ENCODE measurements at regions not wholly inside any gene's neighbourhood (a gene's known extent, or its start where the extent isn't known, plus 50 kb on each side); places are given as distances from the start of the nearest gene placed in this dataset.

DNA sequence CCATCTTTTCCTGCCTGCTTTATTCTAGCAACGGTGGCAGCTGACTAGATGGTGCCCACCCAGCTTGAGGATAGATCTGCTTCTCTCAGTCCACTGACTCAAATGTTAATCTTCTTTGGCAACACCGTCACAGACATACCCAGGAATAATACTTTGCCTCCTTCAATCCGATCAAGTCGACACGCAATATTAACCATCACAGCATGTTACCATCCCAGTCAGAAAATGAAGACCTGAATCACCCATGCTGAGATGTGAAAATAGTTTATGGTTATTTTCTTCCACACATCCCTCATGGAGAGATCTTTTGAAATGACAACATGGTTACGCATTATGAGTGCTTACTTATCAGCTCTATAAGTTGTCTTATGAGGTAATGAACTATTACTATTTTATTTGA lies 392.8 kb downstream of the SEC23A start:
- TF ChIP-seq CEBPB (IDR thresholded peaks at IDR 0.05; ENCODE audit: low read depth): no peak
- TF ChIP-seq, protein P1, sequence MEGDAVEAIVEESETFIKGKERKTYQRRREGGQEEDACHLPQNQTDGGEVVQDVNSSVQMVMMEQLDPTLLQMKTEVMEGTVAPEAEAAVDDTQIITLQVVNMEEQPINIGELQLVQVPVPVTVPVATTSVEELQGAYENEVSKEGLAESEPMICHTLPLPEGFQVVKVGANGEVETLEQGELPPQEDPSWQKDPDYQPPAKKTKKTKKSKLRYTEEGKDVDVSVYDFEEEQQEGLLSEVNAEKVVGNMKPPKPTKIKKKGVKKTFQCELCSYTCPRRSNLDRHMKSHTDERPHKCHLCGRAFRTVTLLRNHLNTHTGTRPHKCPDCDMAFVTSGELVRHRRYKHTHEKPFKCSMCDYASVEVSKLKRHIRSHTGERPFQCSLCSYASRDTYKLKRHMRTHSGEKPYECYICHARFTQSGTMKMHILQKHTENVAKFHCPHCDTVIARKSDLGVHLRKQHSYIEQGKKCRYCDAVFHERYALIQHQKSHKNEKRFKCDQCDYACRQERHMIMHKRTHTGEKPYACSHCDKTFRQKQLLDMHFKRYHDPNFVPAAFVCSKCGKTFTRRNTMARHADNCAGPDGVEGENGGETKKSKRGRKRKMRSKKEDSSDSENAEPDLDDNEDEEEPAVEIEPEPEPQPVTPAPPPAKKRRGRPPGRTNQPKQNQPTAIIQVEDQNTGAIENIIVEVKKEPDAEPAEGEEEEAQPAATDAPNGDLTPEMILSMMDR (IDR thresholded peaks at IDR 0.05 in 2 of 3, conservative IDR thresholded peaks at IDR 0.05 in 1 of 3; ENCODE audit: borderline replicate concordance in 1 of 3, insufficient read depth in 1 of 3, low read depth in 2 of 3, low read length in 2 of 3): no peak
- TF ChIP-seq, protein P2, sequence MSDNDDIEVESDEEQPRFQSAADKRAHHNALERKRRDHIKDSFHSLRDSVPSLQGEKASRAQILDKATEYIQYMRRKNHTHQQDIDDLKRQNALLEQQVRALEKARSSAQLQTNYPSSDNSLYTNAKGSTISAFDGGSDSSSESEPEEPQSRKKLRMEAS (IDR thresholded peaks at IDR 0.05): no peak
- no peak for TF ChIP-seq EZH2phosphoT487 (IDR thresholded peaks at IDR 0.05; ENCODE audit: borderline replicate concordance)
- TF ChIP-seq POLR2A (IDR thresholded peaks at IDR 0.05; ENCODE audit: borderline replicate concordance, extremely low read depth, insufficient read depth, insufficient read length): no peak
- no peak for TF ChIP-seq EZH2 (IDR thresholded peaks at IDR 0.05)
- TF ChIP-seq, protein P3, sequence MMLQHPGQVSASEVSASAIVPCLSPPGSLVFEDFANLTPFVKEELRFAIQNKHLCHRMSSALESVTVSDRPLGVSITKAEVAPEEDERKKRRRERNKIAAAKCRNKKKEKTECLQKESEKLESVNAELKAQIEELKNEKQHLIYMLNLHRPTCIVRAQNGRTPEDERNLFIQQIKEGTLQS (IDR thresholded peaks at IDR 0.05): no peak
- no peak for TF ChIP-seq POLR2AphosphoS5 (IDR thresholded peaks at IDR 0.05; ENCODE audit: low read depth, low read length)
- no peak for TF ChIP-seq YY1 (IDR thresholded peaks at IDR 0.05; ENCODE audit: extremely low read depth, insufficient replicate concordance, low read depth, low read length)
- no peak for TF ChIP-seq SP1 (IDR thresholded peaks at IDR 0.05; ENCODE audit: low read depth)
- TF ChIP-seq EGR1 (IDR thresholded peaks at IDR 0.05; ENCODE audit: low read depth): no peak
- TF ChIP-seq RAD21 (IDR thresholded peaks at IDR 0.05; ENCODE audit: low read depth): no peak
- TF ChIP-seq, protein P4, sequence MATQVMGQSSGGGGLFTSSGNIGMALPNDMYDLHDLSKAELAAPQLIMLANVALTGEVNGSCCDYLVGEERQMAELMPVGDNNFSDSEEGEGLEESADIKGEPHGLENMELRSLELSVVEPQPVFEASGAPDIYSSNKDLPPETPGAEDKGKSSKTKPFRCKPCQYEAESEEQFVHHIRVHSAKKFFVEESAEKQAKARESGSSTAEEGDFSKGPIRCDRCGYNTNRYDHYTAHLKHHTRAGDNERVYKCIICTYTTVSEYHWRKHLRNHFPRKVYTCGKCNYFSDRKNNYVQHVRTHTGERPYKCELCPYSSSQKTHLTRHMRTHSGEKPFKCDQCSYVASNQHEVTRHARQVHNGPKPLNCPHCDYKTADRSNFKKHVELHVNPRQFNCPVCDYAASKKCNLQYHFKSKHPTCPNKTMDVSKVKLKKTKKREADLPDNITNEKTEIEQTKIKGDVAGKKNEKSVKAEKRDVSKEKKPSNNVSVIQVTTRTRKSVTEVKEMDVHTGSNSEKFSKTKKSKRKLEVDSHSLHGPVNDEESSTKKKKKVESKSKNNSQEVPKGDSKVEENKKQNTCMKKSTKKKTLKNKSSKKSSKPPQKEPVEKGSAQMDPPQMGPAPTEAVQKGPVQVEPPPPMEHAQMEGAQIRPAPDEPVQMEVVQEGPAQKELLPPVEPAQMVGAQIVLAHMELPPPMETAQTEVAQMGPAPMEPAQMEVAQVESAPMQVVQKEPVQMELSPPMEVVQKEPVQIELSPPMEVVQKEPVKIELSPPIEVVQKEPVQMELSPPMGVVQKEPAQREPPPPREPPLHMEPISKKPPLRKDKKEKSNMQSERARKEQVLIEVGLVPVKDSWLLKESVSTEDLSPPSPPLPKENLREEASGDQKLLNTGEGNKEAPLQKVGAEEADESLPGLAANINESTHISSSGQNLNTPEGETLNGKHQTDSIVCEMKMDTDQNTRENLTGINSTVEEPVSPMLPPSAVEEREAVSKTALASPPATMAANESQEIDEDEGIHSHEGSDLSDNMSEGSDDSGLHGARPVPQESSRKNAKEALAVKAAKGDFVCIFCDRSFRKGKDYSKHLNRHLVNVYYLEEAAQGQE (IDR thresholded peaks at IDR 0.05; ENCODE audit: low read depth): no peak
- TF ChIP-seq SIN3A (IDR thresholded peaks at IDR 0.05; ENCODE audit: low read depth): no peak

Measured in HCT116 (cell line).